ENCODE measurements at regions not wholly inside any gene's neighbourhood (a gene's known extent, or its start where the extent isn't known, plus 50 kb on each side); places are given as distances from the start of the nearest gene placed in this dataset.

DNA sequence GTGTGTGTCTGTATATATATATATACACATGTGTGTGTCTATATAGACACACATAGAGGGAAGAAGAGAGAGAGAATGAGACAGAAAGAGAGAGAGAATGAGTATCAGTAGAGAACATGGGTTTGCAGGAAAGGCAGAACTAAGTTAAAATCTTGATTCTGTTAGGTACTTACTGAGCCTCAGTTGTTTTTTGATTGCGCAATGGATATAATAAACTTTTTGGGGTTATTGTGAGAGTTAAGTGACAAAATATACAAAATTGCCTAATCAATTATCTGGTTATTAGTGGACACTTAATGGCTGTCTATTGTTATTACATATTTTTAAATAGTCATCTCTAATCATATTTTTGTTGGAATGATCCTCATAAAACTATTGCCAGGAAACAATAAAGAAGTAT is 169.0 kb downstream of the ETNK1 start:
- no peak for TF ChIP-seq ZNF350 (tag by site-specific recombination; IDR thresholded peaks at IDR 0.05)
- TF ChIP-seq, protein P1, sequence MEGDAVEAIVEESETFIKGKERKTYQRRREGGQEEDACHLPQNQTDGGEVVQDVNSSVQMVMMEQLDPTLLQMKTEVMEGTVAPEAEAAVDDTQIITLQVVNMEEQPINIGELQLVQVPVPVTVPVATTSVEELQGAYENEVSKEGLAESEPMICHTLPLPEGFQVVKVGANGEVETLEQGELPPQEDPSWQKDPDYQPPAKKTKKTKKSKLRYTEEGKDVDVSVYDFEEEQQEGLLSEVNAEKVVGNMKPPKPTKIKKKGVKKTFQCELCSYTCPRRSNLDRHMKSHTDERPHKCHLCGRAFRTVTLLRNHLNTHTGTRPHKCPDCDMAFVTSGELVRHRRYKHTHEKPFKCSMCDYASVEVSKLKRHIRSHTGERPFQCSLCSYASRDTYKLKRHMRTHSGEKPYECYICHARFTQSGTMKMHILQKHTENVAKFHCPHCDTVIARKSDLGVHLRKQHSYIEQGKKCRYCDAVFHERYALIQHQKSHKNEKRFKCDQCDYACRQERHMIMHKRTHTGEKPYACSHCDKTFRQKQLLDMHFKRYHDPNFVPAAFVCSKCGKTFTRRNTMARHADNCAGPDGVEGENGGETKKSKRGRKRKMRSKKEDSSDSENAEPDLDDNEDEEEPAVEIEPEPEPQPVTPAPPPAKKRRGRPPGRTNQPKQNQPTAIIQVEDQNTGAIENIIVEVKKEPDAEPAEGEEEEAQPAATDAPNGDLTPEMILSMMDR (tag by site-specific recombination; IDR thresholded peaks at IDR 0.05): no peak
- no peak for TF ChIP-seq MEIS1 (CRISPR knock-in tag; IDR thresholded peaks at IDR 0.05; ENCODE audit: borderline replicate concordance)
- TF ChIP-seq ZNF416 (tag by site-specific recombination; IDR thresholded peaks at IDR 0.05): no peak
- TF ChIP-seq, protein P2, sequence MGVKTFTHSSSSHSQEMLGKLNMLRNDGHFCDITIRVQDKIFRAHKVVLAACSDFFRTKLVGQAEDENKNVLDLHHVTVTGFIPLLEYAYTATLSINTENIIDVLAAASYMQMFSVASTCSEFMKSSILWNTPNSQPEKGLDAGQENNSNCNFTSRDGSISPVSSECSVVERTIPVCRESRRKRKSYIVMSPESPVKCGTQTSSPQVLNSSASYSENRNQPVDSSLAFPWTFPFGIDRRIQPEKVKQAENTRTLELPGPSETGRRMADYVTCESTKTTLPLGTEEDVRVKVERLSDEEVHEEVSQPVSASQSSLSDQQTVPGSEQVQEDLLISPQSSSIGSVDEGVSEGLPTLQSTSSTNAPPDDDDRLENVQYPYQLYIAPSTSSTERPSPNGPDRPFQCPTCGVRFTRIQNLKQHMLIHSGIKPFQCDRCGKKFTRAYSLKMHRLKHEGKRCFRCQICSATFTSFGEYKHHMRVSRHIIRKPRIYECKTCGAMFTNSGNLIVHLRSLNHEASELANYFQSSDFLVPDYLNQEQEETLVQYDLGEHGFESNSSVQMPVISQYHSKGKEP (tag by site-specific recombination; IDR thresholded peaks at IDR 0.05): no peak
- no peak for TF ChIP-seq ZNF311 (tag by site-specific recombination; IDR thresholded peaks at IDR 0.05; ENCODE audit: borderline replicate concordance)
- no peak for TF ChIP-seq ZNF302 (tag by site-specific recombination; IDR thresholded peaks at IDR 0.05; ENCODE audit: low read depth)
- no peak for TF ChIP-seq YY1 (tag by site-specific recombination; IDR thresholded peaks at IDR 0.05)
- no peak for TF ChIP-seq ZNF501 (tag by site-specific recombination; IDR thresholded peaks at IDR 0.05)
- TF ChIP-seq RBAK (tag by site-specific recombination; IDR thresholded peaks at IDR 0.05): no peak
- TF ChIP-seq SP7 (tag by site-specific recombination; IDR thresholded peaks at IDR 0.05): no peak
